GM08714 (cell line): ENCODE measurements at regions not wholly inside any gene's neighbourhood (a gene's known extent, or its start where the extent isn't known, plus 50 kb on each side); places are given as distances from the start of the nearest gene placed in this dataset.

Experiments
- H3K4me3 ChIP-seq: fragments of 200-500 bp; sonication (Bioruptor generic); 2 replicates; pipeline ENCODE4 v1.5.1; 2014; ENCODE audit warnings: mild to moderate bottlenecking, low read length, inconsistent platforms
- ZNF274 ChIP-seq: IDR thresholded peaks from 2 replicates; pipeline ENCODE4 v1.6.1; 2012; ENCODE audit warnings: mild to moderate bottlenecking, low read depth, low read length

DNA sequence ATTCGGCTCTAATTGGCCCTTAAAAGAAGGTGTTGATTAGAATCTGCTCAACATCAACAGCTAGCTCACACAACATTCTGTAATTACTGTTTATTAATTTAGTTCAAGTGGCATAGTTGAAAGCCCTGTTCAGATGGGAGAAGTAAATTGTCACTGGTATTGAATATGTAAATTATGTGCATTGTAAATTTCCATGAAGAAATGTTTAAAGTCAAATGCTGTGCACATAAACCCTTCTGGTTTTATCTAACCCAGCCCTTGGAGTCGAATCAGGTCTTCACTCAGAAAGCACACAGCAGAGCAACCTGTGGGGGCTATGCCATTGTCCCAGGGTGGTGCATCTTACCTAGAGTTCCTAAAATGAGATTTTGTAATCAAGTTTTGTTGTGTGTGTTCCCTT is 65.4 kb upstream of the LMO4 start:
- H3K4me3 ChIP-seq, result no peak overlapping the region

DNA sequence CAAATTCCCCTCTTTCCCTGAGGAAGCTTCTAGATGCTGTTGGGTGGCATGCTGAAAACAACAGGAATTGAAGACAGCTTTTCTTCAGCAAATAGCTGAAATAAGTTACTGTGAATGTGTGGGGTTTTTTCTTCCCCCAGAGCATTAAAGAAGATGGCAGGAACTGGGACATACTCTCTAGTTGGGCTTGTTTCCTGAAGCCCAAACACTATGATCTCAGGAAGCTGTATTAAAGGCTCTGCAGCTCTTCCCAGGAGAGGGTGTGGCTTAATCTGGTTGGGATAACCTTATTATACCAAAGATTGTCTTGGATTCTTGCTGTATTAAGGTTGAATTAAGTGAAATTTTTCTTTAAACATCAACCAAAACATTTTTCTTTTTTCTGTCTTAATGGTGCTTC is 64.9 kb upstream of the LMO4 start:
- no peak overlapping the region for H3K4me3 ChIP-seq
- no peak for TF ChIP-seq ZNF274

More for the DNA sequence above, 65.4 kb upstream of the LMO4 start:
- TF ChIP-seq ZNF274, result no peak

DNA sequence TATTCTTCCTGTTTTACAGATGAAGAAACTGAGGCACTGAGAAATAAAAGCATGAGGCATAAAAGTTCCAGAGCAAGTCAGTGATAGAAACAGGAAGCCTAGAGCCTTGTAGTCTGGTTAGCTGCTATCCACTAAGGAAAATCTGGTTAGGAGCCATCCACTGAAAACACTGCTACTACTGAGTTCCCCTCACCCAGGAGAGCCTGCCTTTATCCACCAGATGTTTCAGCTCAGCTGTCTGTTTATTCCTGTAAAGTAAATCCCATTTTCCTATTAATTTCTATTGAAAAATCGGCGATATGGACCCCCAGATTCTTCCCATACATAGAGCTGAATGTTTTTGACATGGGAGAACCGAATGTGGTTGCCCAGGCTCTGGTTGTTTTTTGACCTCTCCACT is 63.7 kb upstream of the LMO4 start:
- TF ChIP-seq ZNF274, result no peak
- H3K4me3 ChIP-seq, result no peak overlapping the region

DNA sequence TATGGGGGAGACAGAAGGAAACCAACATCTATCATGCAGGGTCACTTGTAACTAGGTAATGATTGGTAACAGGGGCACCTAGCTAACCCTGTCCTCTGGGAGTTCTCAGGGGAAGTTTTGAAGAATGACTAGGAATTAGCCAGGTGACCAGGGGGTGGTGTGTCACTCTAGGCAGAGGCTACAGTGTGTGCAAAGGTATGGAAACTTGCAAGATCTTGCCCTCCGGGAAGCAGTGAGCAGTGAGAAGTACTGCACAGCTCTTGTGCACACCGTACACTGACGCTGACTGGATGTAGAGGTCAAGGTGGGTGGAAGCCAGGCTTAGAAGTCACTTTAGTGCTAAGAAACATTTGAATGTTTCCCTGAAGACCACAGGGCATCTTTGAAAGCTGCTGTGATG is 62.9 kb upstream of the LMO4 start:
- no peak for TF ChIP-seq ZNF274
- no peak overlapping the region for H3K4me3 ChIP-seq

DNA sequence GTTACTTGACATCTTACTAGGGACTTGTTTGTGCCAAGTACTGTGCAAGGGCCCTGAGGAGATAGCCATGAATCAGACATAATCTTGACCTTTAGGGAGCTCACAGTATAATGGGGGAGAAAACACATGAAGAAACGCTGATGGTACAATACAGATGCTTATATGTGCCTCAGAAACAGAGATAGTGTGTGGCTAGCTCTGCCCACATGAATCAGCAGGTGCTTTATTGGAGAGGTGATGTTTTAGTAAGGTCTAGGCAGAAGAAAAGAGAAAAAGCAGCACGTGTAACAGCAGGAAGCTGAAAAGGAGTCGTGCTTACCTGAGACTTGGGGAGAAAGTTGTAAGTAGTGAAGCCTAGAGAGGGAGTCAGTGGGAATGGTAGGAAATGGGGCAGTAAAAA is 60.6 kb upstream of the LMO4 start:
- no peak for TF ChIP-seq ZNF274
- H3K4me3 ChIP-seq, result no peak overlapping the region

DNA sequence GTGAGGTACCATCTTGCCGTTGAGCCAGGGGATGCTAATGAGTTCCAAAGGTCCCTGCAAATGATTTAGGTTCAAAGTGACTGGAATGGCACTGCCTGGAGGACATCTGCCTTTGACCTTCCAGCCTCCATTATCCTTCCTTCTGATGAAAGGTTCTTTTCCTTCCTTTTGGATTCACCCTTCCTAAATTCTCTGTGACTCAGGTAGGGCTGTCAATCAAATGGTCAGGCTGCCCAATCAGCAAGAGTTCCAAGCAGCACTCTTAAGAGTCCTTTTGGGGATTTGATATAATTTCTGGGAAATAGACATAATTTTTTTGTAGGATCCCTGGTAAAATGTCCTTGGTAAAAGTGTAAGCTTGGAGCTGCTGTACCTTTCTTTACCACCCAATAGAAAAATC is 58.8 kb upstream of the LMO4 start:
- no peak overlapping the region for H3K4me3 ChIP-seq
- no peak for TF ChIP-seq ZNF274

DNA sequence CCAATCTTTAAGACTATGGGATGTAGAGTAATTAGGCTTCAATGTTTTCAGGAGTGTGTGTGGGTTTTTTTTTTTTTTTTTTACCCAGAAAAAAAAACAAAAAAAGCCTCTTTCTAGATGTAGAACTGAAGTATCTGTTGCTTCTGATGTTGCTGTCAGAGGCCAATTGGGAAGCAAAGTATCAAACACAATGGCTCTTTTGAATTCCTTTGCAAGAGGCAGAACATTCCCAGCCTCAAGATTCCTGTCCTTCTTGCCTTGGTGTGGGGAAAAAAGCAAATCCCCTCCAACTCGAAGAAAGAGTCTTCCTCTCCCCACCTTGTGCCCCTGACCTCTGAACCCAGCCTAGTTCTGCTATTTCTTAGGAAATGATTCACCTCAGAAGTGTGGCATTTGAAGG is 55.4 kb upstream of the LMO4 start:
- no peak overlapping the region for H3K4me3 ChIP-seq
- no peak for TF ChIP-seq ZNF274

DNA sequence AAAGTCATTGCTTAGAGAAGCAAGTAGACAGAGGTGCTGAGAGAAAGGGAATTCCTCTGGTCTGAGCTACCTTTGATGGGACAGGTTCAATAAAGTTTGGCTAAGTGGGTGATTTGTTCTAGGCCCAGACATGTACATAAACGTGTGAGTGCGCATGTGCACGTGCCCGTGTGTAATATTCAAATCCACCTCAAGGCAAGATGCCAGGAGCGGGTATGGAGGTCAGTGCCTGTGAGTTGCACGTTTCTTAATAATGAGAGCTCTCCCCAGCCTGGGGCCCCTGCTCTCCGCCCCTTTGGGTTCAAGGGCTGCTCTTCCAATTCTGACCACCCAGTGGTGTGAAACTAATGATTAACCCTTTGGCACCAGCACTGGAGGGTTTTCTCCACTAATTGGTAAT is 53.8 kb upstream of the LMO4 start:
- H3K4me3 ChIP-seq, result no peak overlapping the region
- no peak for TF ChIP-seq ZNF274

DNA sequence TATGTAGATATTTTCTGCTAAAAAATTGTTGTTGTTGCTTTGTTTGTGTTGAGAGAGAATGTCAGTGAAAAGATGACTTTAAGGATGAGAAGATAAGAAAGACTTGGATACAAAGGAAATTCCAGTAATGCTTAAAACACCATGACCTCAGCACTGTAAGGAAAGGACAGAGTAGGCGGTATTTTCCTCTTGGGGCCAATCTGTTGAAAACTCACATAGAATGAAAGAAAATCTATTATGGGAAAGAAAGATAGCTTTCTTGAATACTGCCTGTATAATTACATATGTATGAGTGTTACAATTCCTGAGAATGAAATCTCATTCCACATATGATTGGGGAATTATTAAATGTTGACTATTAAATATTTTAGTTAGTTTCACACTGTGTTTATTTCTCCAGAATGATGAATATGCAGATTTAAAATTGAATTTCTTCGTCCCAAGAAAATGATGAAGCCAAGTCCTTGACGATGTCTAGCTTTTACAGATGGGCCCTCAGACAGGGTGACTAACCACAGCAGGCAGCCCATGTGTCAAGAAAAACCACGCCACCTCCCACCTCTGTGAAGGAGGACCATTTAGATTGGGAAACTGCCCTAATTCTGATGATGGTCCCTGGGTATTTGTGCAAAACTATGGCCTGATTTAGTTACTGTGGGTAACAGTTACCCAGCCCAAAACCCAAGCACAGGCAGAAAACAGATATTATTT is 49.7 kb upstream of the LMO4 start:
- H3K4me3 ChIP-seq, result no peak overlapping the region
- TF ChIP-seq ZNF274, result no peak
